Right forelimb (tissue), 1 donor: ENCODE measurements at regions not wholly inside any gene's neighbourhood (a gene's known extent, or its start where the extent isn't known, plus 50 kb on each side); places are given as distances from the start of the nearest gene placed in this dataset.
"Not testable (repeated sequence)": the region's sequence is repeated elsewhere in the genome, so short reads cannot be mapped to it uniquely, and the experiment has no call there.

ENCODE experiments used
- DNase-seq: peaks from one replicate; pipeline ENCODE4 v3.0.0-alpha.2; 2018

- DNase-seq: no peak
Measured at GRCh38 chr10:36872702-36873393, 252.6 kb upstream of the ANKRD30A start.

GRCh38 chr10:36840788-36841187 is 284.6 kb upstream of the ANKRD30A start:
- DNase-seq: no peak

- DNase-seq: no peak
Measured at GRCh38 chr10:36837416-36837815, 288.0 kb upstream of the ANKRD30A start.

- no peak for DNase-seq
Measured at GRCh38 chr10:36819781-36820180, 305.6 kb upstream of the ANKRD30A start.

- no peak for DNase-seq
Measured at GRCh38 chr10:36817898-36818297, 307.5 kb upstream of the ANKRD30A start.

GRCh38 chr10:36808625-36809362 is 316.6 kb upstream of the ANKRD30A start:
- DNase-seq: no peak

- no peak for DNase-seq
Measured at GRCh38 chr10:36803229-36803628, 322.2 kb upstream of the ANKRD30A start.

GRCh38 chr10:36802490-36803153 is 322.8 kb upstream of the ANKRD30A start:
- peak; percentile 88 for DNase-seq

- no peak for DNase-seq
Measured at GRCh38 chr10:36801660-36802059, 323.7 kb upstream of the ANKRD30A start.

GRCh38 chr10:36794981-36795380 is 330.4 kb upstream of the ANKRD30A start:
- no peak for DNase-seq

- no peak for DNase-seq
Measured at GRCh38 chr10:36789974-36790373, 335.4 kb upstream of the ANKRD30A start.

- no peak for DNase-seq
Measured at GRCh38 chr10:36788152-36788551, 337.2 kb upstream of the ANKRD30A start.

GRCh38 chr10:36783400-36783799 is 342.0 kb upstream of the ANKRD30A start:
- DNase-seq: no peak

GRCh38 chr10:36781570-36781969 is 343.8 kb upstream of the ANKRD30A start:
- DNase-seq: no peak

GRCh38 chr10:36780158-36780557 is 345.2 kb upstream of the ANKRD30A start:
- no peak for DNase-seq

GRCh38 chr10:36779238-36779846 is 346.1 kb upstream of the ANKRD30A start:
- DNase-seq: peak; percentile 59

- DNase-seq: no peak
Measured at GRCh38 chr10:36778651-36779050, 346.7 kb upstream of the ANKRD30A start.

- no peak for DNase-seq
Measured at GRCh38 chr10:36773652-36774051, 351.7 kb upstream of the ANKRD30A start.

GRCh38 chr10:36771725-36772124 is 353.7 kb upstream of the ANKRD30A start:
- DNase-seq: no peak

- DNase-seq: not testable (repeated sequence)
Measured at GRCh38 chr10:36769741-36770140, 355.7 kb upstream of the ANKRD30A start.

GRCh38 chr10:36766940-36767339 is 358.5 kb upstream of the ANKRD30A start:
- DNase-seq: no peak

- no peak for DNase-seq
Measured at GRCh38 chr10:36766415-36766810, 359.0 kb upstream of the ANKRD30A start.

GRCh38 chr10:36765782-36766414 is 359.5 kb upstream of the ANKRD30A start:
- DNase-seq: no peak
